RKO (cell line): ENCODE measurements at regions not wholly inside any gene's neighbourhood (a gene's known extent, or its start where the extent isn't known, plus 50 kb on each side); places are given as distances from the start of the nearest gene placed in this dataset.

Source experiments
- DNase-seq: peaks from one replicate; pipeline ENCODE4 v3.0.0-alpha.2; 2016; ENCODE audit warnings: low spot score

DNA sequence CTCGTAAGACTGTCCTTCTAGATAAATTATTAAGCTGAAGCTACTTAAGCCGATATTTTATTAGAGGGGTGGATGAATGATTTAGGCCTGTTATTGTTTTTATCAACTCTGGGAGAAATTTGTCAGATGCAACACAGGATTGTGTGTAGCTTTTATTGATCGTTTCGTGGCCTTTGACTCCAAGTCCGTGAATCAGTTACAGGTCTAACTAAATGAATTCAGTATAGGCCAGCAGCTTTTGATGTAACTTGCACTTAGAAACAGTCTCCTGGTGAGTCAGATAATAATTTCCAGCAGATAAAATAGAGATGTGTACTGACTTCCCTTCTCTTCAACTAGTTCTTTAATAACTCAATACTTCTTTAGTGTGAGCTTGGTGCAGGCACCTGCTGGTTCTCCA is 341.7 kb upstream of the SMIM30 start:
- no peak for DNase-seq

DNA sequence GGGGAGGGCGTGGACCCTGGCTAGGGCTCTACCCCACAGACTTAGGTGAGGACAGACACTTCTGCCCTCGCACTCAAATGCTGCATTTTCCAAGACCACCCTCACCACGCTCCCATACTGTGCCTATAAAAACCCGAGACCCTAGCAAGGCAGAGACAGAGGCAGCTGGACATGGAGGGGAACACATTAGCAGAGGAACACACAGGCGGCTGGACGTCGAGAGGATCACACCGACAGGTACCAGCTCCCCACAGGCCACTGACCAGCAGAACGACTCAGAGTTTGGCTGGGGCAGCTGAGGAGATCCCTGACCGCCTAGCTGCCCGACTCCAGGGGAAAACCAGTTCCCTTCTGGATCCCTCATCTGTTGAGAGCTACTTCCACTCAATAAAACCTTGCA is 338.2 kb upstream of the SMIM30 start:
- no peak for DNase-seq

DNA sequence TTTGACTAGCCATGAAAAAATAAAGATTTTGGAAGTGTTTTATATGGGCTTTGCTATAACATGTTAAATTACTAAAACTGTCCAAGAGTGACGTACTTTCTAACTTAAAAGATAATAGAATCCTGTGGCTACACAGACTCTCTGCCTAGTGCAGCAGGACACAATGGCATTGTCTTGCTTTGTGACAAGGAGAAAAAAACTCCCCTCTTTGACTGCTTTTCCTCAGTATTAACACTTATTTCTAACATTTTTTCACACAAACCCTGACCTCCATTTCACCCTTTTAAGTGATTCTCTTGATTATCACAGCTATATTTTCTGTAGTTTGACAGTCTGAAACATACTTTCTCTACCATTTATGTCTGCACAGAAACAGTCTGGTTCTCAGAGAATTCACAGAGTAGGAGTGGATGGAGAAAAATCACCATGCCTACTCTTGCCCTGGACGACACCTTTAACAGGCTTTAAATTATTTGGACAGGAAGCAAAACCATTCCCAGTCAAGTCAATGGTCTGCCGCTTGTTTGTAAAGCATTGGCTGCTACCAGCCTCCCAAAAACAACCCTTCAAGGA is 336.3 kb upstream of the SMIM30 start:
- no peak for DNase-seq

DNA sequence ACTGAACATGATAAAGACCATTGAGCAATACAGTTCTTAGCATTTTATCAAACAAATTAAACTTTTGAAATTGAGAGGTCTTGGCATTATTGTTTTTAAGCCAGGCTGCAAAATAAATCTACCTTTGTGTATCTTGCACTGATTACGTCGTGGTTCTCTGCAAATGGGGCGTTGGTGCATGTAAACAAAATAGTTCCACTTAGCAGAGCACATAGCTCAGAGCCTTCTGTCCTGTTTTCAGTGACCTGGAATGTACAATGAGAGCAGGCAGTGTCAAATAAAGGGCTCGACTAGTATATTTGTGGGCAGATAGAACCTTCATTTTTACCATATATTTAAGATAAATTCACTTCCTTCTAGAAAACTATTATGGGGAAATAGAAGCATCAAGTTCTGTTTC is 333.9 kb upstream of the SMIM30 start:
- no peak for DNase-seq

DNA sequence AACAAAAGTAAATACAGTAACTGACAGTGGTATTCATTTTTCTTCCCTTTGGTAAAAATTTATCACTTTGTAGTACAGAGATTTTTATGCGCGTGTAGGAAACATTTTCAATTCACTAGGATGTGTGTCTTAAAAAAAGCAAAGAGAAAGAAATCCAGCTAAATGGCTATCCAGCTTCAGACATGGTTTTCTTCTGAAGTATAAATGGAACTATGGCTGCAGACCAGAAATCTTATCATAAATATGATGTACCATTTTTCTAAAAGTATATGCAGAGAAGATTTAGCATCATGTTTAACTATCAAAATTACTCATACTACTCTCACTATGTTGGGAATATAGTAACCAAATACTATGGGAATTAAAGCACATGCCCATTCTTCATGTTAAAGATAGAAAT is 328.4 kb upstream of the SMIM30 start:
- DNase-seq: no peak

DNA sequence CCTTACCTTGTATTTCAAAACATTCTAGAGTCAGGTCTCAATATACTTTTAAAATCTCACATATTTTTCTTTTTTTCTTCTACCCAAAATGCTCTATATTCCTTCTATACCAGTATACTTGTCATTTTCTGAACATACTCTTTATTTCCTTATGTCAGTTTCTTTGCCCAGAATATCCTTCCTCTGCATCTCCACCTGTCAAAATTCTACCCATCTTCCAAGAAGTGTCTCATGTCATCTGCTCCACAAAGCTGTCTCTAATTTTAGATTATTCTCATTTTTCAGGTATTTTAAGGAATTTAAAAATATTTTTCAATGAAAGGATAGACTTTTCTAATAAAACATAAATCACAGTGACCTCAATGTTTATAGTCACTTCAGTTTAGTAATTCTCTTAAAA is 328.0 kb upstream of the SMIM30 start:
- no peak for DNase-seq

DNA sequence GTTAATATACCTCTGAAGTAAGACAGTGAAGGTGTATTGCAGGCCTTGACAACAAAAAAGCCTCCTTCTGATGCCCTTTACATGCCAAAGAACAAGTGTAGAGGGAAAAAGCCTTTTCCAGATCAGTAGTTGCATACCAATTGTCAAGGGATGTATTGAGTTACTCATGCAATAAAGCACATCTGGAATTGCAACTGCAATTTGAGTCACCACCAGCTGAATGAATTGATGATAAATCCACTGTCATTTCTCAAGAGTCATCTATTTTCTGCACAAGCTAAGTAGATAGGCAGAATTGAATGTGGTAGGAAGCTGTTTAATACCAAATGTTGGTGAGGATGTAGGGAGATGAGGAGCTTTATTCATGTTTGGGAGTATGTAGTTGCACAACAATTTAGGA is 325.9 kb upstream of the SMIM30 start:
- peak; percentile 45 for DNase-seq

DNA sequence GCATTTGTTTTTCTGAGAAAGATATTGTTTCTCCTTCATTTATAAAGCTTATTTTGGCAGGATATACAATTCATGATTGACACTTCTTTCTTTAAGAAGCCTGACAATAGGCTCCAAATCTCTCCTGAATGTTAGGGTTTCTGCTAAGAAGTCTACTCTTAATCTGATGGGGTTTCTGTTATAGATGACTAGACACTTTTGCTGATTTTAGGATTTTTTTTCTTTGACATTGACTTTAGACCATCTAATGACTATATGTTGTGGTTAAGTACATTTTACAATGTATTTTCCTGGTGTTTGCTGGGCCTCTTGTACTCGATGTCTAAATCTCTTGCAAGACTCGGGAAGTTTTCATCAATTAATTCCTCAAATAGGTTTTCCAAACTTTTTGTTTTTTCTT is 321.8 kb upstream of the SMIM30 start:
- no peak for DNase-seq

DNA sequence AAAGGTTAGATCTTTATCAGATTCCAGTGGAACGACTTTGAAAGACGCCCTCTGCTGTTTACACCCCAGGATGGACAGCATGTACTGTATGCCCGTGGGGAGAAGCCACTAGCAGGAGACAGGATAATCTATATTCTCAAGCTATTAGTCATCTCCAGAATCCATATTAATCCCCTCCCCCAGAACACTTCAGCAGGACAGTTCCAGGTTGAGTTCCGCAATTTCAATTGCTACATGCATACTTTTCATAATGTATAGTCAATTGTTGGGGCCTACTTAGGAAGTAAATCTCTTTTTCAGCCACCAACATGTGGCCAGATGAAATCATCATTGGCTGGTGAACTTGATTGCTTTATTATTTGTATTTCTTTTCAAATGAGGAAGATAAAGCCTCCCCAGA is 313.1 kb upstream of the SMIM30 start:
- DNase-seq: no peak

DNA sequence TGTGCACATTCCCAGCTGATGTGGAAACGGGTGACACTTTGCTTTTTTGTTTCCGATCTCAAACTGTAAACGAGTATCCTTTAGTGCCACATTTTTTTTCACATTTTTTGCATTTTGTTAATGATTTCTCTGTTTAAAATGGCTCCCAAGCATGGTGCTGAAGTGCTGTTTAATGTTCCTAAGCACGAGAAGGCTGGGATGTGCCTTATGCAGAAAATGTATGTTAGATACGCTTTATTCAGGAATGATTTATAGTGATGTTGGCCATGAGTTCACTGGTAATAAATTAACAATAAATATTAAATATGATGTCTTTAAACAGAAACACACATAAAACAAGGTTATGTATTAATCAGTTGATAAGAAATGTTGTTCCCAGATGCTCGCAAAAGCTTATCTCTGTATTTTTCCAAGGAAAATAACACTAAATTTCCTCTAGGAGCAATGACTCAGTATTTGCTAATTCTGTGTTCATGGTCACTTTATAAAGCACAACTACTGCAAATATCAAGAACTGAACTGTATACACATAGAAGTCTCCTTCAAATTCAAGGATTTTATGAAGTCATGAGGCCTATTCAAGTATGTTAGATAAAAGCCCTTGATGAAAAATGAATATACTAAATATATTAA is 305.9 kb upstream of the SMIM30 start:
- DNase-seq: no peak

DNA sequence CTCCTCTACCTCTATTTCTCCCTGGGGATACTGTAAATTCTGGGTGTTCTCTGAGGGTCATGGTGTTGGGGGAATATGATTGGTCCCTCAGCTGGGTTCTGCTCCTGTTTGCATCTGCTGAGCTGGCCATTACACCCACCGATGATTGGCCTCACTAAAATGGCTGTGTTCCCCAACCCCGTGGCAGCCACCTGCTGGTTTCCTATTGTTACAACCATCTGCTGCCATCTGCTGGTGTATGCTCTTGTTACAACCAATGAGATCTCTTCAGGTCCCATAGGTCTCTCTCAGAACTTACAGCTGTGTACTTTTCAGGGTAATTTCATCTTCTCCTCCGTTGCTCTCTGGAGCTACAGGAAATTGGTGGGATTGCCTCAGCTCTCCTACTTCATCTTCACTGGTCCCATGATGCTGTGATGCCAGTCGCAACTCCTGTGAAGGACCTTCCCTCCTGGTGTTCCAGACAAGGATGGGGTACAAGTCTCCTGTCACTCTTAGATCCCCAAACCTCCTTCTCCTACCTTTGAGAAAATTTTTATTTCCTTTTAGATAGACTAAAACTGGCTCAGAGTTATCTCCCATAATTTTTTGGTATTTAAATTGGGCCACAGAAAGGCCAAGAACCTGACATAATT is 303.5 kb upstream of the SMIM30 start:
- peak; percentile 92 for DNase-seq

DNA sequence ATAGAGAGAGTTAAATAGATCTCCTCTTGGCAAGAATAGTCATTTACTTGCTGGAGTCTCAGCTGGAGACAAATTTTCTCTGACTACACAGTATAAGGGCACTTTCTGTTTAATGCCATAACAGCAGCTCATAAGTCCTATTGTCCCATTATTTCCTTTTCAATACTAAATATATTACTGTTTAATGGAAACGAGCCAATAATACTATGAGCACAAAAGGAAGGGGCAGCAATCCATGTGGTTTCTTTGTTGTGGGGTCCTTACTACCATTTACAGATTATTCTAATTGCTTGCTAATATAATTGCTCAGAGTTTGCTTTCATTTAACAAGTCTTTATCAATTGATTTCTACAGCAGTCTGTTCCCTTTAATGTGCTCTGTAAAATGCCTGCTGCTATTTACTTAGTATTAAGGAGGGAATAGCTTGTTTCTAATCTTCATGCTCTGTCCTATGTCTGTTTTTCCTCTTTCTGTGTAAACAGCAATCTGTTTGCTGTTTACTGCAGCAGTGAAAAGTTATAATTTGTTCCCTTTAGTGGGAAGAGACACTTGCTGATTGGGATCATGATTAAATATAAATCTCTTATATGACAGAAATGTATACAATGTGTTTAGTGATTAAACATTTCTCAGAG is 296.2 kb upstream of the SMIM30 start:
- no peak for DNase-seq

DNA sequence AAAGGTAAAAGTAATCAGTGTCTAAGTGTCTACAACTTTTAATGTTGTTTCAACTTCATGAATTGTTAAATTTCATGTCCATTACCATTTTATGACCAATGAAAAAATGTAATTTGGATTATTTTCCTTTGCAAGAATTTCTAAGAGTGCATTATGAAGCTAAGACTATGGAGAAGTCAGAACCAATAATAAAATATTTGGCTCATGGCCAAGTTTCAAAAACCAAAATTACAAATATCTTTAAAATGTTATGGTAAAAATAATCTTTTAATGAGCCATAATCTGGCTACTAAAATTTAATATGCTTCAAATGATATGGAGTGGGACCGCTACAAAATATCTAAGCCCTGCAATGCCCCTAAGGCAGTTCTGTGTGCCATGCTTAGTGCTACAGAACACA is 294.1 kb upstream of the SMIM30 start:
- DNase-seq: no peak

DNA sequence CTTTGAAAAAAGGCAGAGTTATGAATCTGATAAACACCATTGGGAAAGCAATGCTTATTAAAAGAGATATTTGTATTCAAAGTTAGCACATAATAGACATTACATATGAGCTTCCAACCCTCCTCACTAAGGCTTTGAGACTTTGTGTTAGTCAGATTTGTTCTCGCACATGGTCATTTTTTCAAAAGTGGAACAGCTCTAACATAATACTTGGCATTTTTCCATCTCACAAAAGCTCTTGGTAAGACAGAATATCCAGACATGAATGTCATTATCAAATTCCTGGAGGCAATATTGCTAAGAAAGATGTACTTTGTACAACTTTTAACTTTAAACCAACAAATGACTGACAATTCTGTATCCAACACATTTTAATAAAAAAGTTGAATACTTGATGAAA is 292.4 kb upstream of the SMIM30 start:
- DNase-seq: no peak

DNA sequence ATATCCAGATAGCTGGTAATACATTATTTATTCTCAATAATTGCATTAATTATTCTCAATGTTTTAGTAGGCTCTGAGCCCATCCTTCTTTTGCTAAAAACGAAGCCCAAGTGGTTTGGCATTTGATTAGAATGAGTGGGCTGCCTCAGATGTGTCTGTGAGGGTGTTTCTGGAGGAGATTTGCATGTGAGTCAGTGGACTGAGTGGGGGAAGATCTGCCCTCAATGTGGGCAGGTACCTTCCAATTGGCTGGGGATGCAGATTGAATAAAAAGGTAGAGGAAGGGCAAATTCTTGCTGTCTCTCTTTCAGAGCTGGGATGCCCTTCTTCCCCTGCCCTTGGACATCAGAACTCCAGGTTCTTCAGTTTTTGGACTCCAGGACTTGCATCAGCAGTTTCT is 290.6 kb upstream of the SMIM30 start:
- DNase-seq: no peak

DNA sequence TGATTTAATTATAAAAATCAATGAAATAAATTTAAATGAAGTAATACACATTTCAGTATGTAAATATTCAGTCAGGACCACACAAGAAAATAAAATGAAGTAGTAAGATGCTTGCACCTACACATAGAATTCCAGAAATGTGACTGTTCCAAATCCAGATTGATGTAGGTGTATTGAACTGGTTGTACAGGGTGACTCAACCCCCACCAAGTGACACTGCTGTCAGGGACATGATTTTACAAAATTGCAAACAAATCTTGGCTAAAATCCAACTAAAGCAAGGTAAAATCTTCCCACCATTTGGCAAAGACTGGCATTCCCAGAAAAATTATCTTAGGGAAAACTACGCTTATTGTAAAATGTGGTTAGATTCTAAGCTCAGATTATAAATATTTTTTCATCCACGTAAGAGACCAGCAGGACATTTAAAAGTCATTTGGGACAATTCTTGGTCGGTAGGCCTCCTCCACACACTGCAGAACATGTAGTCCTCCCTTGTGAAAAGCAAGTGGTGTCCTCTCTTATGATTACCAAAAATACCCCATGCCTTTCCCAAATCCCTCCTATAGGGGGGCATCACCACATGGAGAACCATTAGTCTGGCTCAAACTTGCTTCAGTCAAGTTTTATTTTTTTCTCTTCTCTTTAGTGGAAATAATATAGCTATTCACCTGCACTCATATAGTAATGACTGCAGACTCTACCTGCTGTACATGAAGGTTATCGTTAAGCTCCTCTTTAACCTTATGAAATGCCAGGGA is 287.1 kb upstream of the SMIM30 start:
- DNase-seq: no peak

DNA sequence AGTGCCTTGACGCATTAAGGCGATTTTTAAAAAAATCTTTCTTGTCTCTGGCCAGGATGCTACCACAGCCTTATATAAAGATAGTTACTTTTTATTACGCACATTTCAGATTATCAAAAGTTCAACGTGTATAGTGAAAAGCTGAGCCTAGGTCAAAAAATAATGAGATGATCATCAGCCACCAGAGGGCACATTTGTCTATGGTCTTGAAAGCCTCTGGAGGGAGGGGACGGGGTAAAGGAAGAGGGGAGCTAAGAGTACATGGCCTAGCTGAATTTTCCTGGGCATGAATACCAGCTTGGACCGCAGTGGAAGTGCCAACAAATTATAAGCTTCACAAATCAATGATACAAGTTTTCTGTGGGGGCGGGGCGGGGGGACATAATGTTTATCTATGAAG is 285.9 kb upstream of the SMIM30 start:
- peak; percentile 39 for DNase-seq

DNA sequence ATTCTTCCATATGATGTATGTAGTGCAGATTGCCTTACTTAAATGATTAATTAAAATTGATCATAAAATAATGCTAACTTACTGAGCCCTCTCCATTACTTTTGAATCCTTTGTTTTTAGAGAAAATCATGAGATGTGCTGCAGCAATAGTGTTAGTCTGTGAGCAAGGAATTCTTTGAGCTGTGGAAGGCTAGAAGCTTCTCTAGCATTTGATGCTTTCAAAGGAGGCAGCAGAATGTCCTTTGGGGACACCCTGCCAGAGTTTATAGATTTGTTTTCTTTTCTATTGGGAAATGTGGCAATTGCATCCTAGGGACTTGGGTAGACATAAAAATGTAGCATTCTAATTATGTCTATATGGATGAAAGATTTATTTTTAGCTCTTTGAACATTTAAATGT is 284.1 kb upstream of the SMIM30 start:
- DNase-seq: no peak

DNA sequence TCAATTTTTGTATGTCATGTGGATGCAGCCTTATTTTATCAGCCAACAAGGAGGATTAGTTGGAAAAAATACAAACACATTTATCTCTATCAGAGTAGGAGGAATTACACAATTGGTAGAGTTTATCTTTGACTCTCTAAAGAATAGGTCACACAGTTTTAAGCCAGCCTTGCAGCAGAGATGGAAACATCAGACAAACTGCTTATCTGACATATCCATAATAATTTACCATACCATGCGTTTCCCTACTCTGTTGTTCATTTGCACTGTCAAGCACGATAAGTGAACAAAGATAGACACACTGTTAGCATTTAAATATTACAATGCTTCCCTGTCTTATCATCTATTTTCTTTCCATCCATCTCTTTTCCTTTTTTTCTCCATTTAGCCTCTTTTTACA is 283.7 kb upstream of the SMIM30 start:
- DNase-seq: no peak

DNA sequence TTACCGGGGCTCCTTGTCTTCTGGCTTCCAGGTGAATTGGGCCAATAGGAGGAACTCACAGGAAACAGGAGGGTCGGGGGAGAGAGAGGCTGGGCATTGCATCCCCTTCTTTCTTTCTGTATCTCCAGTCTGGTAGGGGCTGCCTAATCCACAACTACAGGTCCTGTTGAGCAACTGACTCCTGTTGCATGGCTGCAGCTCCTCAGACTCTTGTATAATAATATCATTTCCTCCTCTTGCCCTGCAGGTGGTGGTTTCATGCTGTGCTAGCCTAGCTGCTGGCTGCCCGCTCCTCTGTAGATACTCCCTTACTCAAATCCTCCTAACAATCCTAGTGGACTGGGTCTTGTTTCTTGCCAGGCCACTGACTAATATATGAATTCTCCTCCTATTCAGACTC is 276.5 kb upstream of the SMIM30 start:
- no peak for DNase-seq

DNA sequence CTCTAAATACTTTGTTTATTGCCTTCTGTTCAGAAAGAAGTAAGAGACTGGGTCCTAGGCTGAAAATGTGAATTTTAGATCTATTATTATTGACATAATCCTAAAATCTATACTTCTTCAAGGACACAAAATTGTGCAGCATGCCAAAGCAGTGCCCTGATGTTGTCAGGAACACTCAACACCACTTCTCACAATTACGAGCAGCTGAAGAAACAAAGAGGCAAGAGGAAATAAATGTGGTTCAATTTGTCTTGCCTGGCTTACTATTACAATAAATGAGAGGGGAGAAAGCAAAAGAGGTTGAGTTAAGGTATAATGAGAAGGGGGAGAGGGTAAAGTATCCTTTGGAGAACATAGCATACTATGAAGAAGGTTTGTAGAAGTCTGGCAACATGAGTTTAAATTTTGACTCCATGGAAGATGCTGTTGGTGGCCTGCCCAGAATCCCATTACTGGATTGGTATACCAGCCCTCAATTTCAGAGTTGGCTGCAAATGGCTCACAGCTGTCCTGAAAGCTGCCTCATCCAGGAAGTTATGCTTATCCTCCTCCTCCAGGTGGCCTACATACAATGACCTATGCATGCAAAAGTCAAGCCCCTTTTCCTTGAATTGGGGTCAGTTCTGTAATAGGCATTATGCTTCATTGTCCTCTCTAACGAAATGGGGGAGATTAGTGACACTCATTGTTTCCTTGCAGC is 274.6 kb upstream of the SMIM30 start:
- no peak for DNase-seq

DNA sequence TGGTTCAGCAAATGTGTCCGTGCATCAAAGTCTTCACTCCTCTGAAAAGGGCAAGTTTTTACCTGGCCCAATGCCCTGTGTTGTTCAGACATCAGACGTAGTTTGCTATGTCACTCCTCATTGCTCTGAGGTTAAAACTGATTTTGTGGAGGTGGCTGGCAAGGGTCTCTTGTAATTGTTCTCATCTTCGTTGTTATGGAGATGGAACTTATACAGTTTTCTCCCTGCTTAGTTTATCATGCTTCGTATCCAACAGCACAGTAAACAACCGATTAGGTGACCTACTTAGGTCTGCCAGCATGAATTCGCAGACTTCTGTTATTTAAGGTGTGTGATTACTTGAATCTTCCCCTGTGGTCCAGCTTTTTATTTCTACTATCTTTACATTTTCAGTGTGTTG is 274.1 kb upstream of the SMIM30 start:
- no peak for DNase-seq
